22Rv1 (cell line): ENCODE measurements at regions not wholly inside any gene's neighbourhood (a gene's known extent, or its start where the extent isn't known, plus 50 kb on each side); places are given as distances from the start of the nearest gene placed in this dataset.

ENCODE experiments used
- H3K27ac ChIP-seq: fragments of 450-650 bp; 2 replicates; pipeline ENCODE4 v1.5.1; 2017
- ZFX ChIP-seq: fragments of 450-650 bp; IDR thresholded peaks from 2 replicates; pipeline ENCODE4 v1.6.1; 2017; ENCODE audit warnings: antibody characterized with exemption, borderline replicate concordance
- TF ChIP-seq, protein P1 (sequence below): fragments of 450-650 bp; IDR thresholded peaks from 2 replicates; pipeline ENCODE4 v1.5.1; 2017; ENCODE audit warnings: mild to moderate bottlenecking

DNA sequence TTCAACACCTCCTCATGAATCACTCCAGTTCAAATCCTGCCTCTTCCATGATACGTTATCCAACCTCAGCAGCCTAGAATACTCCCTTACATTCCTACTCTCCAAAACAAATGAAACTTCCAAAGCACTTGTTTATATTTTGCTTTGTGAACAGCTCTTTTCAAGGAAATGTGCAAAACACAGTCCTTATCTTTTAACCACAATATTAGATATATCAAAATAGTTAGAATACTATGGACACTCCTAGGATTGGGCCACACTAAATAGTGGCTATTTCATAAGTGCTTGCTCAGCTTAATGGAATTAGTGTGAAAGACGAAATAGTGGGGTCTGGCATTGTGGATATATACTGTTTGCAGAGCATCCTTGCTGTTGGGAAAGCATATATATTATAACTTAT, 173.5 kb downstream of the ZC3H11B start:
- TF ChIP-seq ZFX, result no peak
- TF ChIP-seq, protein P1, sequence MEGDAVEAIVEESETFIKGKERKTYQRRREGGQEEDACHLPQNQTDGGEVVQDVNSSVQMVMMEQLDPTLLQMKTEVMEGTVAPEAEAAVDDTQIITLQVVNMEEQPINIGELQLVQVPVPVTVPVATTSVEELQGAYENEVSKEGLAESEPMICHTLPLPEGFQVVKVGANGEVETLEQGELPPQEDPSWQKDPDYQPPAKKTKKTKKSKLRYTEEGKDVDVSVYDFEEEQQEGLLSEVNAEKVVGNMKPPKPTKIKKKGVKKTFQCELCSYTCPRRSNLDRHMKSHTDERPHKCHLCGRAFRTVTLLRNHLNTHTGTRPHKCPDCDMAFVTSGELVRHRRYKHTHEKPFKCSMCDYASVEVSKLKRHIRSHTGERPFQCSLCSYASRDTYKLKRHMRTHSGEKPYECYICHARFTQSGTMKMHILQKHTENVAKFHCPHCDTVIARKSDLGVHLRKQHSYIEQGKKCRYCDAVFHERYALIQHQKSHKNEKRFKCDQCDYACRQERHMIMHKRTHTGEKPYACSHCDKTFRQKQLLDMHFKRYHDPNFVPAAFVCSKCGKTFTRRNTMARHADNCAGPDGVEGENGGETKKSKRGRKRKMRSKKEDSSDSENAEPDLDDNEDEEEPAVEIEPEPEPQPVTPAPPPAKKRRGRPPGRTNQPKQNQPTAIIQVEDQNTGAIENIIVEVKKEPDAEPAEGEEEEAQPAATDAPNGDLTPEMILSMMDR, result no peak
- H3K27ac ChIP-seq, result no peak overlapping the region

DNA sequence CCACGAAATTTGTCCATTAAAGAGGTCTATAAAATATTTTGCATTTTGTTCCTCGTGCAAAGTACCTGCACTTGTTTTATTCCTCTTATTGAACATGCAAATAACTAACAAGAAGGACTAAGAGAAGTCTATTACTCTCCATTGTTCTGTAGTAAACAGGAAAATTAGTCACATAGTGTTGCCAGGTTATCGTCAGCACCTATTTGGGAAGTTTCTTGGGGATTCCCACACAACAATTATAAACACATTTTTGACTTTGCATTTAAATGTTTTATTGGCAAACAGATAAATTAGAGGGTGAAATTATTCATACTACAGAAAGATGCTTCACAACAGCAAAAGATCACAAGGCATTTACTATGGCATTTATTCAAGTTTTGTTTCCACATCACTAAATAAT, 174.5 kb downstream of the ZC3H11B start:
- H3K27ac ChIP-seq, result no peak overlapping the region
- TF ChIP-seq, protein P1, result no peak
- TF ChIP-seq ZFX, result no peak

DNA sequence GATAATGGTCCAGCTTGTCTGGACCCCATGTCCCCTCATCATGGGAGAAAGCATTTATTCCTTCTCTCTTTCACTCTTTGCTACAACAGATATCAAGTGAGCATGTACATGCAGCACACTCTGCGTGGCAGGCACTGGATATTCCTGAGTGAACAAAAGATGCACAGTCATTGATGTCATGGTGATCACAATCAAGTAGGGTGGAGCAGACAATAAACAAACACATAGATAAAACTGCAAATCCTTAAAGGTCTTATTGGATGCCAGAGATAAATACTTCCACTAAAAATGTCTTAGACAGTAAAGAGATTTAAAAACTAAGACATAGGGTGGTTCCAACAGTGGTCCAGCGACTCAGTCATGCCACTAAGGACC, 178.0 kb downstream of the ZC3H11B start:
- TF ChIP-seq, protein P1, result no peak
- TF ChIP-seq ZFX, result no peak
- no peak overlapping the region for H3K27ac ChIP-seq

DNA sequence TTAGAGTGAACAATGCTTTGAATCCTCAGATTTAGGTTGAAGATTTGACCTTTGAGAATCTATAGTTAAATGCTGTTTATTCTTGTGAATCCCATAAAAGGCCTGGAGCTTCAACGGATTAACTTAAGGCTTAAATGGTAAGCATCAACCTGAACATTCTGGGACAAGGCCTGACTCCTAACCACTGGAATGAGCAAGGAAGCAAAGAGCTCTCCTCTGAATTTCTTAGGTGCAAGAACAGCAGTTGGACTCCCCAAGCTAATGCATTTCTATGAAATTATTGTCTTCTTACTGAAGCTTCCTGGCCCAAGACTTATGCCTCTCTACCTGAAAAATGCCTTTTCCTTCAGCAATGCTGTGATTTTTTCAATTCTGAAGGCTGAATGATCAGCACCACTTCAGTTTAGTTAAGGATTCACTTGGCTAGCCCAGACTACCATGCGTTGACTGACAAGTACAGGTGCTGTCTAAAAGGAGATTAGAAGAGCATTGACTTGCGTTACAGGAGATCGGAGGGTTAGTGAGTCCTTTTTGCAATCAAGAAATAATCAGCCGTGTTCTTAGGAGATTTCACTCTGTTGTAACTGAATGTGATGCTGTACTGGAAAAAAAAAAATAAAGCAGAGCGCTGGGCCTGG, 178.5 kb downstream of the ZC3H11B start:
- H3K27ac ChIP-seq, result no peak overlapping the region
- TF ChIP-seq, protein P1, result no peak
- no peak for TF ChIP-seq ZFX

DNA sequence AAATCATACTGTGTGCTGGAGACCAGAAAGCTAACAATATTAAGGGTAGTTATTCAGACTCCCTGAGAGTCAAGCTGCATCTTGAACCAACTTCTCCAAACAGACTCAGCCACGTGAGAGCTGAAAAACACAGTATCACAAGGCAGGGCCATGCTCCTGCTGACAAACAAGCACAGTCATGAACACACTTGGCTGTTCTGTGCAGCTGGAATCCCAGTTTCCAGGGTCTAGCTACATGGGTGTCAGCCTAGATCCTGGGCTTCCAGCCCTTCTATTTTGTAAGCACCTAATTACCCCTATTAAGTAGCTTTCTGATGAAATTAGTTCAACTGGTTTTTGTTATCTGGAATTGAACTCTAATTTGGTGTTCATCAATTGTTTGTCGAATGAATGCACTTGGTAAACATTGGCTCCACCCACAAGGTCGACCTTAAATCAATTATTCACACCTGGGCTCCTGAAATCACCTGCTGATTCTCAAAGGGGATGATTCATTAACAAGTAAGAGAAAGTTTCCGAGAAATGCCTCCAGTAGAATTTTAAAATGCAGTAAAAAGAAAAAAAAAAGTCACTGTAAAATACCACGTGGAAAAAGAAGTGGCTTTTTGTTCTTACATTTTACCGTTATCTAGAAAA, 179.3 kb downstream of the ZC3H11B start:
- H3K27ac ChIP-seq, result no peak overlapping the region
- TF ChIP-seq, protein P1, result no peak
- TF ChIP-seq ZFX, result no peak

DNA sequence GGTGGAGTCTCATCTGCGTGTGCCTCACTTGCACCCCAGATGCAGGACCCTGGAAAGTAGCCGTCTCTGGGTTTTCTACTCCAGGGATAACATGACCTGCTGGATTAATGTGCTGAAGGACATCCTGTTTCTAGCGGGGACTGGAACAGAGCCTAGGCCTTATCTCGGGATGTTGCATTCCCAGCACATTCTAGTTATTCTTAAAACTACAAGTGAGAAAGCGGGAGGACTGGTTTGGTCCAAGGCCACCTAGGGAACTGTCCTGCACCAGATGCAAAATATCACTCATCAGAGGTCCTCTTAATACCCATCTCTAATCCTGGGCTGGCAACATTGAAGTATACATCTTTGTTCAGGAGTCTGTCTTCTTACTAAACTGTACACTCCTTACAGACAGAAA, 179.9 kb downstream of the ZC3H11B start:
- H3K27ac ChIP-seq, result no peak overlapping the region
- no peak for TF ChIP-seq ZFX
- TF ChIP-seq, protein P1, result no peak

DNA sequence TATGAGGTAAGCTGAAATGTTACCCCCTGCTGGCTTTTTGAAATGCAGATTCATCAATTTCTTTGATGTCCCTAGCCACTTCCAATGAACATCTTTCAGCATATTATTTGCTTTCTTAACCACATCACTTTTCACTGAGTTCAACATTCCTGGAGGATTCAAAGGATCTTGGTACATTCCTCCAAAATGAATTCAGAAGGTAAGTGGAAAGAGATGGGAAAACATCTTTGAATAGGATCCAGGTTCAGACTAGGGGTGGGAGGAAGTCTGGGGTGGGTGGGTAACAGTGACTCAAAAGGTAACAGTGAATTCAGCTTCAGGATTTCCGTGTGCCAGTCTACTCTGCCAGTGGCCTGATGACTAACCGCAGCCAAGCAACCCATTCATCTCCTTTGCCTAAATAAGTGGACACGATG, 180.7 kb downstream of the ZC3H11B start:
- H3K27ac ChIP-seq, result no peak overlapping the region
- TF ChIP-seq, protein P1, result no peak
- no peak for TF ChIP-seq ZFX
